A549 (cell line): ENCODE measurements at regions not wholly inside any gene's neighbourhood (a gene's known extent, or its start where the extent isn't known, plus 50 kb on each side); places are given as distances from the start of the nearest gene placed in this dataset.

Experiments
- HOXB5 ChIP-seq: fragments of 250-450 bp; sonication (Bioruptor Pico); IDR thresholded peaks from 2 replicates; pipeline ENCODE4 v1.5.0; 2020; ENCODE audit warnings: mild to moderate bottlenecking, moderate library complexity
- KDM1A ChIP-seq: fragments of 200-600 bp; sonication (generic); IDR thresholded peaks from 2 replicates; pipeline ENCODE4 v1.6.1; 2016; ENCODE audit warnings: low read depth, mild to moderate bottlenecking
- MAZ ChIP-seq: fragments of 150-350 bp; IDR thresholded peaks from 2 replicates; pipeline ENCODE4 v1.6.1; 2014; ENCODE audit warnings: antibody characterized with exemption, low read depth, low read length, borderline replicate concordance
- NPAS2 ChIP-seq: fragments of 250-450 bp; sonication (Bioruptor Pico); IDR thresholded peaks from 2 replicates; pipeline ENCODE4 v1.8.0; 2022; ENCODE audit warnings: mild to moderate bottlenecking, moderate library complexity, borderline replicate concordance
- POLR2AphosphoS2 ChIP-seq: conservative IDR thresholded peaks from 2 replicates; pipeline ENCODE4 v1.6.1; 2012; ENCODE audit warnings: low read length, improper control_type of control experiment, inconsistent platforms
- SMC3 ChIP-seq: fragments of >200 bp; sonication (Bioruptor Twin); formaldehyde crosslinking; IDR thresholded peaks from 3 replicates; pipeline ENCODE4 v1.6.1; 2018; ENCODE audit warnings: inconsistent platforms
- ZFP36 ChIP-seq: fragments of 450-650 bp; IDR thresholded peaks from 2 replicates; pipeline ENCODE4 v1.6.1; 2014; ENCODE audit warnings: borderline replicate concordance; ENCODE audit not compliant: partially characterized antibody
- TF ChIP-seq, protein P1 (sequence below): IDR thresholded peaks from 2 replicates; pipeline ENCODE4 v1.6.1; 2012

DNA sequence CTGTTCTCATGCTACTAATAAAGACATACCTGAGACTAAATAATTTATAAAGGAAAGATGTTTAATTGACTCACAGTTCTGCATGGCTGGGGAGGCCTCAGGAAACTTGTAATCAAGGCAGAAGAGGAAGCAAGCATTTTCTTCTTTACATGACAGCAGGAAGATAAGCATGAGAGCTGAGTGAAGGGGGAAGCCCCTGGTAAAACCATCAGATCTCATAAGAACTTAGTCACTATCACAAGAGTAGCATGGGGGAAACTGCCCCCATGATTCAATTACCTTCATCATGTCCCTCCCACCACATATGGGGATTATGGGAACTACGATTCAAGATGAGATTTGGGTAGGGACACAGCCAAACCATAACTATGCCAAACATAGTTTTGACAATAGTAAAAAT, 58.1 kb upstream of the UTY start (continued):
- TF ChIP-seq NPAS2 = no peak
- no peak for TF ChIP-seq KDM1A
- no peak for TF ChIP-seq ZFP36
- no peak for TF ChIP-seq SMC3
- TF ChIP-seq, protein P1, sequence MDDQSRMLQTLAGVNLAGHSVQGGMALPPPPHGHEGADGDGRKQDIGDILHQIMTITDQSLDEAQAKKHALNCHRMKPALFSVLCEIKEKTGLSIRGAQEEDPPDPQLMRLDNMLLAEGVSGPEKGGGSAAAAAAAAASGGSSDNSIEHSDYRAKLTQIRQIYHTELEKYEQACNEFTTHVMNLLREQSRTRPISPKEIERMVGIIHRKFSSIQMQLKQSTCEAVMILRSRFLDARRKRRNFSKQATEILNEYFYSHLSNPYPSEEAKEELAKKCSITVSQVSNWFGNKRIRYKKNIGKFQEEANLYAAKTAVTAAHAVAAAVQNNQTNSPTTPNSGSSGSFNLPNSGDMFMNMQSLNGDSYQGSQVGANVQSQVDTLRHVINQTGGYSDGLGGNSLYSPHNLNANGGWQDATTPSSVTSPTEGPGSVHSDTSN = no peak
- TF ChIP-seq HOXB5 (CRISPR knock-in tag) = no peak
- TF ChIP-seq POLR2AphosphoS2 = no peak
- no peak for TF ChIP-seq MAZ
